ENCODE measurements at regions not wholly inside any gene's neighbourhood (a gene's known extent, or its start where the extent isn't known, plus 50 kb on each side); places are given as distances from the start of the nearest gene placed in this dataset.

GRCh38 chr1:172967936-172968335, 82.8 kb downstream of the TNFSF18 start:
- H3K4me2 ChIP-seq (ENCODE audit: insufficient read depth, insufficient read length, low read length) = no peak overlapping the region
- H3K4me1 ChIP-seq (ENCODE audit: insufficient read depth, low read length) = no peaks in the 10 kb centered on the region
- DNase-seq = no peak
- no peak overlapping the region for H4K91ac ChIP-seq (ENCODE audit: insufficient read length, low read depth, low read length)
- no peak overlapping the region for H4K8ac ChIP-seq (replicated peaks; ENCODE audit: insufficient read length, low read depth, low read length)
- Mint-ChIP-seq H3K27ac (no peak overlapping the region), H3K4me1 (peaks cover 0 to 4% of the 10 kb centered on the region in 2 experiments; a peak in 2 of 4 replicates), H3K27me3 (ENCODE audit: low read depth) (no peaks in the 10 kb centered on the region), H3K36me3 (ENCODE audit: insufficient read depth in 1 of 3, low read depth in 3 of 3) (no peaks in the 10 kb centered on the region), H3K4me3 (no peak overlapping the region), H3K9me3 (peaks cover 0 to 3% of the 10 kb centered on the region in 2 experiments; a peak in 1 of 5 replicates)
- H2BK12ac ChIP-seq (ENCODE audit: insufficient read length, low read depth, low read length) = no peak overlapping the region
- H3K4ac ChIP-seq (ENCODE audit: low read depth, low read length) = no peak overlapping the region
- H4K20me1 ChIP-seq (ENCODE audit: control insufficient read depth, insufficient read depth, insufficient read length) = no peaks in the 10 kb centered on the region
- H2BK20ac ChIP-seq (ENCODE audit: low read depth, low read length, poor library complexity, severe bottlenecking) = no peak overlapping the region
- H3K18ac ChIP-seq (ENCODE audit: insufficient read length, low read depth, low read length) = no peak overlapping the region
- no peak overlapping the region for H3K23ac ChIP-seq (ENCODE audit: insufficient read length, low read depth, low read length)
- no peak overlapping the region for H3K27ac ChIP-seq (ENCODE audit: insufficient read length, low read depth, low read length)
- no peak overlapping the region for H2BK120ac ChIP-seq (ENCODE audit: low read depth, low read length, poor library complexity, severe bottlenecking)
- H3K79me1 ChIP-seq (ENCODE audit: insufficient read depth, low read depth, low read length, poor library complexity, severe bottlenecking) = no peaks in the 10 kb centered on the region
- no peaks in the 10 kb centered on the region; the same call in 1 of the 2 replicates for H3K79me2 ChIP-seq (ENCODE audit: insufficient read depth, low read length)
- no peak for TF ChIP-seq CTCF (conservative IDR thresholded peaks at IDR 0.05)
- no peak overlapping the region for H2BK15ac ChIP-seq (ENCODE audit: low read depth, low read length)
- no peak overlapping the region for H2AK5ac ChIP-seq (ENCODE audit: insufficient read length, low read length)
- H3K27me3 ChIP-seq (ENCODE audit: insufficient read depth, low read length) = no peaks in the 10 kb centered on the region
- H3K9me3 ChIP-seq (ENCODE audit: control insufficient read depth, low read depth, low read length) = no peaks in the 10 kb centered on the region
- H3K23me2 ChIP-seq (ENCODE audit: insufficient read length, low read depth, low read length, poor library complexity, severe bottlenecking) = no peaks in the 10 kb centered on the region
- H3K9ac ChIP-seq (ENCODE audit: extremely low read depth, insufficient read length, low read length) = no peak overlapping the region
- H2BK5ac ChIP-seq (ENCODE audit: insufficient read length, low read length) = no peak overlapping the region
- no peak overlapping the region for H3K14ac ChIP-seq (ENCODE audit: insufficient read depth, low read length)
- H3T11ph ChIP-seq (ENCODE audit: low read length) = no peak overlapping the region
- no peak overlapping the region for H2AFZ ChIP-seq (ENCODE audit: low read length)
- no peak overlapping the region for H4K5ac ChIP-seq (ENCODE audit: insufficient read length, low read depth, low read length)
- H3K56ac ChIP-seq (ENCODE audit: insufficient read length, low read depth, low read length) = no peak overlapping the region

Measured in H9 (cell line).